ENCODE measurements at regions not wholly inside any gene's neighbourhood (a gene's known extent, or its start where the extent isn't known, plus 50 kb on each side); places are given as distances from the start of the nearest gene placed in this dataset.
"Not testable (repeated sequence)": the region's sequence is repeated elsewhere in the genome, so short reads cannot be mapped to it uniquely, and the experiment has no call there.

- intact Hi-C loops (cut with DNase I), result no loop called here
- peak; percentile 53 for DNase-seq (ENCODE audit: low spot score)
These were observed 196.5 kb downstream of the UBE3A start for GRCh38 chr15:25242166-25242879.

GRCh38 chr15:25242957-25243799, 195.6 kb downstream of the UBE3A start:
- intact Hi-C loops (cut with DNase I), result no loop called here
- DNase-seq (ENCODE audit: low spot score), result peak; percentile 58

GRCh38 chr15:25243800-25244097, 195.1 kb downstream of the UBE3A start:
- peak; percentile 54 for DNase-seq (ENCODE audit: low spot score)
- intact Hi-C loops (cut with DNase I), result no loop called here

GRCh38 chr15:25244731-25245585, 193.9 kb downstream of the UBE3A start:
- intact Hi-C loops (cut with DNase I), result no loop called here

GRCh38 chr15:25245801-25246622, 192.8 kb downstream of the UBE3A start:
- intact Hi-C loops (cut with DNase I), result no loop called here
- DNase-seq (ENCODE audit: low spot score), result no peak

More at GRCh38 chr15:25244731-25245585, 193.9 kb downstream of the UBE3A start:
- peak; percentile 64 for DNase-seq (ENCODE audit: low spot score)

- intact Hi-C loops (cut with DNase I), result no loop called here
- DNase-seq (ENCODE audit: low spot score), result peak; percentile 73
These were observed 192.0 kb downstream of the UBE3A start for GRCh38 chr15:25246641-25247406.

- intact Hi-C loops (cut with DNase I), result no loop called here
- peak; percentile 65 for DNase-seq (ENCODE audit: low spot score)
These were observed 191.3 kb downstream of the UBE3A start for GRCh38 chr15:25247407-25248038.

GRCh38 chr15:25248087-25248486, 190.7 kb downstream of the UBE3A start:
- DNase-seq (ENCODE audit: low spot score), result not testable (repeated sequence)

GRCh38 chr15:25248583-25249235, 190.1 kb downstream of the UBE3A start:
- peak; percentile 66 for DNase-seq (ENCODE audit: low spot score)
- intact Hi-C loops (cut with DNase I), result no loop called here

More at GRCh38 chr15:25248087-25248486, 190.7 kb downstream of the UBE3A start:
- intact Hi-C loops (cut with DNase I), result not testable (repeated sequence)

GRCh38 chr15:25249236-25250010, 189.4 kb downstream of the UBE3A start:
- intact Hi-C loops (cut with DNase I), result no loop called here
- DNase-seq (ENCODE audit: low spot score), result peak; percentile 65

GRCh38 chr15:25250011-25250596, 188.7 kb downstream of the UBE3A start:
- intact Hi-C loops (cut with DNase I), result no loop called here
- peak; percentile 46 for DNase-seq (ENCODE audit: low spot score)

GRCh38 chr15:25250906-25251622, 187.8 kb downstream of the UBE3A start:
- DNase-seq (ENCODE audit: low spot score), result peak; percentile 63
- intact Hi-C loops (cut with DNase I), result no loop called here

GRCh38 chr15:25251700-25252390, 187.0 kb downstream of the UBE3A start:
- intact Hi-C loops (cut with DNase I), result no loop called here
- peak; percentile 74 for DNase-seq (ENCODE audit: low spot score)

GRCh38 chr15:25253048-25253973, 185.5 kb downstream of the UBE3A start:
- intact Hi-C loops (cut with DNase I), result not testable (repeated sequence)
- peak; percentile 68 for DNase-seq (ENCODE audit: low spot score)
